Stomach (tissue), 8 donors: ENCODE measurements at regions not wholly inside any gene's neighbourhood (a gene's known extent, or its start where the extent isn't known, plus 50 kb on each side); places are given as distances from the start of the nearest gene placed in this dataset.

ENCODE experiments used
- DNase-seq, 2 donors: peaks; one replicate each; pipeline versions ENCODE4 v3.0.0 to v3.0.0-alpha.2; 2013 to 2019
- H3K27ac ChIP-seq, 5 donors: fragments of 200-600 bp in 4 of 5; sonication (generic) in 4 of 5; one replicate each; pipeline ENCODE4 v1.5.1; 2013 to 2019; ENCODE audit warnings: mild to moderate bottlenecking in 1 of 5, moderate library complexity in 1 of 5
- H3K27me3 ChIP-seq, 3 donors: fragments of 200-600 bp; sonication (generic); one replicate each; pipeline ENCODE4 v1.5.1; 2017 to 2019; ENCODE audit warnings: mixed run types in 1 of 3
- H3K36me3 ChIP-seq, 4 donors: fragments of 200-600 bp; sonication (generic); 1 replicate in 3 of 4; 2 replicates in 1 of 4; pipeline ENCODE4 v1.5.1; 2016 to 2019
- H3K4me1 ChIP-seq, 4 donors: fragments of 200-600 bp; sonication (generic); one replicate each; pipeline ENCODE4 v1.5.1; 2016 to 2019
- H3K4me3 ChIP-seq, 4 donors: fragments of 200-600 bp; sonication (generic) in 3 of 4; one replicate each; pipeline ENCODE4 v1.5.1; 2016 to 2019; ENCODE audit warnings: mild to moderate bottlenecking in 1 of 4
- H3K9me3 ChIP-seq, 4 donors: fragments of 200-600 bp; sonication (generic); one replicate each; pipeline ENCODE4 v1.5.1; 2016 to 2019
- CTCF ChIP-seq, 7 experiments: fragments of 450-650 bp in 4 of 7; fragments of 200-600 bp in 3 of 7; sonication (generic) in 3 of 7; IDR thresholded peaks; one replicate each; pipeline ENCODE4 v1.5.1; 2016 to 2019; ENCODE audit warnings: antibody characterized with exemption in 7 of 7, control low read depth in 2 of 7, mild to moderate bottlenecking in 1 of 7
- EP300 ChIP-seq: sonication (generic); formaldehyde crosslinking; IDR thresholded peaks from one replicate; pipeline ENCODE4 v1.6.1; 2017; ENCODE audit warnings: antibody characterized with exemption
- POLR2A ChIP-seq, 4 donors: fragments of 450-650 bp; IDR thresholded peaks; one replicate each; pipeline ENCODE4 v1.6.1; 2016; ENCODE audit warnings: antibody characterized with exemption in 4 of 4, control low read depth in 2 of 4, mild to moderate bottlenecking in 1 of 4, moderate library complexity in 1 of 4
- POLR2AphosphoS5 ChIP-seq, 3 donors: sonication (generic); formaldehyde crosslinking; IDR thresholded peaks; one replicate each; pipeline ENCODE4 v1.6.1; 2016; ENCODE audit warnings: antibody characterized with exemption in 3 of 3
- WGBS, 5 donors: extraction: QIAGEN DNeasy Blood & Tissue Kit in 3 of 5; methylation state at CpG; one replicate each; pipeline versions ENCODE4 v1.1.5 to v1.1.7; 2013 to 2018; 5-methylcytosine and 5-hydroxymethylcytosine counted together
- intact Hi-C: fragments of 100-400 bp; cut with DNase I; formaldehyde crosslinking; loops from one replicate; pipeline ENCODE4 v1.15.1; 2023; ENCODE audit warnings: low total_unique reads
- donor health status: healthy with polysubstance abuse.
- donor health status: Bipolar disorder and iron deficiency.
- donor health status: healthy.

- Histone ChIP-seq H3K4me3 (no peak overlapping the region), H3K36me3 (no peaks in the 10 kb centered on the region), H3K27me3 (no peaks in the 10 kb centered on the region), H3K4me1 (no peaks in the 10 kb centered on the region), H3K27ac (no peak overlapping the region), H3K9me3 (no peaks in the 10 kb centered on the region)
- DNase-seq = no peak
- intact Hi-C loops = no loop called here
- TF ChIP-seq CTCF (IDR thresholded peaks at IDR 0.05) = no peak
- no peak for TF ChIP-seq POLR2AphosphoS5 (IDR thresholded peaks at IDR 0.05)
- TF ChIP-seq EP300 = no peak
- TF ChIP-seq POLR2A (IDR thresholded peaks at IDR 0.05) = no peak
- WGBS, 5 donors = 26 to 63% (median 55%) methylated on average over 2 of the region's 2 CpGs
These were observed 170.6 kb upstream of the RFX3 start for GRCh38 chr9:3696368-3696767.

DNA sequence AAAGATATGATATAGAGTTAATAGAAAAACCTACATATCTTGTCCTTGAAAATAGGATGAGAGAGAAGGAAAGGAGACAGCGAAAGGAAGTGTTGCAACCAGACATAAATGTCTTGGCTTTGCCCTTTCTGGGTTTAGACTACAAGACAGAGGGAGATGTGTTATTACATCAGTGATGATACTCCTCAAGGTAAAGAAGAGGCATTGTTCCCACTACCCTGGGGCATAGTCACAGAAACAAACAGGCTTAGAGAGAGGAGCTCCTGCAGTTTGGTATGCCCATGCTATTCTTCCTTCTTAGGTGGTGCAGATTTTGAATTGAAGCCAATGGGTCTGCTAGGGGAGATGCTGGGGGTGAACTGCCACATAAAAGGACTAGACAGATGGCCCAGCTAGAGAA is 166.8 kb upstream of the RFX3 start:
- no peaks in the 10 kb centered on the region for H3K9me3 ChIP-seq
- H3K27ac ChIP-seq = no peak overlapping the region
- 85 to 100% (median 95%) methylated on average over 1 of the region's 1 CpG for WGBS, 5 donors
- TF ChIP-seq POLR2AphosphoS5 (IDR thresholded peaks at IDR 0.05) (no peak), POLR2A (IDR thresholded peaks at IDR 0.05) (no peak), EP300 (no peak), CTCF (IDR thresholded peaks at IDR 0.05) (no peak)
- no peak for DNase-seq
- no peaks in the 10 kb centered on the region for H3K36me3 ChIP-seq
- intact Hi-C loops = no loop called here
- no peaks in the 10 kb centered on the region for H3K4me1 ChIP-seq
- no peaks in the 10 kb centered on the region for H3K27me3 ChIP-seq
- no peak overlapping the region for H3K4me3 ChIP-seq

DNA sequence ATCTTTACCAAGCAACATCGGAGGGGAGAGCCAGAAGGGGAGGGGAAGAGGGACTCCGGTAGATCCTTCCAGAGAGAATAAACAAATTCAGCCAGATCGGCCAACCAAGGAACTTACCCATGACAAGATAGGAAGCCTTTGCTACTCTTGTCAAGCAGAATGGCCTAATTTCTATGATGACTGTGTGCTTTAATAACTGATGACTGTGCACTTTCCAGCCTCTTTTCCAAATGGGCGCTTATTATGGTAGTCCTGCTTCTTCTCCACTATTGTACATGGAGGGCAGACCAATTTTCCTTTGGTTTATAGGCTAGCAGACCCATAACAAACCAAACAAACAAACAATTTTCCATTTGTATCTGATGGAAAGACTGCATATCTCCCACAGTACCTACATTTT is 163.8 kb upstream of the RFX3 start:
- H3K9me3 ChIP-seq = no peaks in the 10 kb centered on the region
- intact Hi-C loops = no loop called here
- no peaks in the 10 kb centered on the region for H3K36me3 ChIP-seq
- H3K27ac ChIP-seq = no peak overlapping the region
- WGBS, 5 donors = 72 to 88% (median 79%) methylated on average over 4 of the region's 4 CpGs
- no peak for DNase-seq
- H3K4me3 ChIP-seq = no peak overlapping the region
- no peaks in the 10 kb centered on the region for H3K27me3 ChIP-seq
- no peaks in the 10 kb centered on the region for H3K4me1 ChIP-seq
- TF ChIP-seq POLR2A (IDR thresholded peaks at IDR 0.05) (no peak), EP300 (no peak), POLR2AphosphoS5 (IDR thresholded peaks at IDR 0.05) (no peak), CTCF (IDR thresholded peaks at IDR 0.05) (no peak)

DNA sequence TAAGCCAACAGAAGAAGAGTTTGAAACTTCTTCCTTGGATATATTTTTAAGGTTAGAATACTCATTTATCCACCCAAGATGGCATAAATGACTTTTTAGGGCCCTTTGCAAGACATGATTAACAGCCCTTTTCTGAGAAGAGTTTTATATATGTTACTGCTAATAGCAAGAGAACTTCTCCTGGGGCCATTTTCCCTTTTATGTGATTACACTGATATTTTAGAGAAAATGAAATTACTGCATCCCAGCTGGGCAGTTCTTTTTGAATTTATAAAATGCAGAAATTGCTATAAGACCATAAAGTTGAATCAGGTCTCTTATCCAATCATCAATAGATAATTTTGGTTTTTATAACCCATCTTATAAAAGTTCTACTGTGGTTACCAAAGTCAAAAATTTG is 161.3 kb upstream of the RFX3 start:
- Histone ChIP-seq H3K27ac (no peak overlapping the region), H3K4me1 (no peaks in the 10 kb centered on the region), H3K4me3 (no peak overlapping the region), H3K9me3 (no peaks in the 10 kb centered on the region), H3K36me3 (no peaks in the 10 kb centered on the region), H3K27me3 (no peaks in the 10 kb centered on the region)
- intact Hi-C loops = no loop called here
- TF ChIP-seq EP300 = no peak
- no peak for TF ChIP-seq CTCF (IDR thresholded peaks at IDR 0.05)
- no peak for TF ChIP-seq POLR2AphosphoS5 (IDR thresholded peaks at IDR 0.05)
- DNase-seq = no peak

DNA sequence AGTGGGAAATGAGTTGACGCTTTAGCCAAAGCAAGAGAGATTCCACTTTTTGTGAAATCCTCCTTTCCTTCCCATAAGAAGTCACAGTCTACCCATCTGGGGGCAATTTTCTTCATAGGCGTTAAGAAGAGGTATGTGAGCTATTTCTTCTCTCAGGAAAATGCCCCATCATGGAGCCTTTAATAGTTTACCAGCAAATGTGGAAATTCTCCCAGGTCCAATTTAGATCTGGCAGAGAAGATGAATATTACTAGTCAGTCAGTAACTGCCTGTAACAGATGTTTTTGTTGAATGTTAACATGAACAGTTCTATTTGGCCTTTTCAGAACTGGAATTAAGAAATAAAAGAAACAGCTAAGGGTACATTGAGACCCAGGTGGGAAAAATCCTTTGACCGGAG is 156.4 kb upstream of the RFX3 start:
- Histone ChIP-seq H3K4me1 (no peaks in the 10 kb centered on the region), H3K9me3 (no peaks in the 10 kb centered on the region), H3K27ac (no peak overlapping the region), H3K36me3 (no peaks in the 10 kb centered on the region), H3K4me3 (no peak overlapping the region), H3K27me3 (no peaks in the 10 kb centered on the region)
- intact Hi-C loops = no loop called here
- DNase-seq = no peak
- WGBS, 5 donors = 88 to 94% (median 92%) methylated on average over 3 of the region's 3 CpGs
- TF ChIP-seq POLR2A (IDR thresholded peaks at IDR 0.05) (no peak), POLR2AphosphoS5 (IDR thresholded peaks at IDR 0.05) (no peak), CTCF (IDR thresholded peaks at IDR 0.05) (no peak), EP300 (no peak)
